ENCODE measurements at regions not wholly inside any gene's neighbourhood (a gene's known extent, or its start where the extent isn't known, plus 50 kb on each side); places are given as distances from the start of the nearest gene placed in this dataset.

GRCh38 chr13:42729857-42730402 lies 51.5 kb upstream of the FAM216B start:
- no peak for DNase-seq (ENCODE audit: low read depth)
- no peak for TF ChIP-seq CTCF (IDR thresholded peaks at IDR 0.05; ENCODE audit: insufficient read depth, low read depth, low read length, missing control alignments)

More at GRCh38 chr13:42729857-42730402, 51.5 kb upstream of the FAM216B start:
- H3K4me3 ChIP-seq (ENCODE audit: low read length), result no peak overlapping the region
